Pulmonary artery endothelial cell (primary cell): ENCODE measurements at regions not wholly inside any gene's neighbourhood (a gene's known extent, or its start where the extent isn't known, plus 50 kb on each side); places are given as distances from the start of the nearest gene placed in this dataset.

Experiments
- DNase-seq: peaks from one replicate; pipeline ENCODE4 v3.0.0-alpha.2; 2011; ENCODE audit warnings: low read depth, low spot score

DNA sequence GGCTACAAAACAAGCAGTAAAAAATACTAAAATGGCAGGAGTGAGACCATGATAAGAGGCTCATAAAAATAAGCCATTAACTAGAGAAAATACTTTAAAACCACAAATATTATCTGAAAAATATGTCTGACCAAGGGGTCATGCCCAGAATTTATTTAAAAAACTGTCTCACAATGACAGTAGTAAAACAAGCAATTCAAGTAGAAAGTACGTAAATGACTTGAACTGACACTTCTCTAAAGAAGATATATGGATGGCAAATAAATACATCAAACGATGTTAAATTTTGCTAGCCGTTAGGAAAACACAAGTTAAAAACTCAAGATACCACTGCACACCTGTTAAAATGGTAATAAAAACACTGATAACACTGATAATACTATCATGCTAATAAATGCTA is 353.9 kb upstream of the GRAMD2B start:
- no peak for DNase-seq

DNA sequence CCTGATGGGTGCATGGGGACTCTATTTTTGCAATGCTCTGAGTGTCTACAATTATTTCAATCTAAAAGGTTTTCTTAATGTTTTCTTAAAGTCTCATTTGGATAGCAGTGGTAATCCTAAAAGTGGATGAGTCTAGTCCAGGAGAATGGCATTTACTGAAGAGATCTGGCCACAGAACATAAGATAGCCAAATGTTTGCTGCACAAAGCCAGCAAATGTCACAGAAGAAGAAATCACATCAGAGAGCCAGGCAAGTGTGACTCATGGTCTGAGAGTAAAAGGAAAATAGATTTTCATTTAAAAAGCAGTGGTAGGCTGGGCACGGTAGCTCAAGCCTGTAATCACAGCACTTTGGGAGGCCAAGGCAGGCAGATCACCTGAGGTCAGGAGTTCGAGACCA is 352.7 kb upstream of the GRAMD2B start:
- DNase-seq = no peak

- DNase-seq = no peak
Observed at GRCh38 chr5:126074538-126074937, 348.7 kb upstream of the GRAMD2B start.

DNA sequence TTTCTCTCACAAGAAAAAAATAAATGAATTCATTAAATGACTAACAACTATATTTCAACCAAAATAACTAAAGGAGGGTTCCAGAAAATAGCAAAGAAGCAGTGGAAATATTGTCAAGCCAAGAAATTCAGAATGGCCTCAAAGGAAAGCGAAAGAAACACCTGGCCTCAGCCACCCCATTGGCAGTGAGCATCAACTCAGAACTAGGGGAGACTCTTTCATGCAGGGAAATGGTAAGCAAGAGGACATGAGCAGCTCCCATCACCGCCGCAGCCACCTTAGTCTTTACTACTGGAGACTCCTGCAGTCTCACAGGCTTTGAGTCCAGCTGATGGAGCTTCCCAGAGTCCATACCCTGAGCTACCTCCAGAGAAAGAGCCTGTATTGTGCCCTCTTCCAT is 343.9 kb upstream of the GRAMD2B start:
- DNase-seq = no peak

DNA sequence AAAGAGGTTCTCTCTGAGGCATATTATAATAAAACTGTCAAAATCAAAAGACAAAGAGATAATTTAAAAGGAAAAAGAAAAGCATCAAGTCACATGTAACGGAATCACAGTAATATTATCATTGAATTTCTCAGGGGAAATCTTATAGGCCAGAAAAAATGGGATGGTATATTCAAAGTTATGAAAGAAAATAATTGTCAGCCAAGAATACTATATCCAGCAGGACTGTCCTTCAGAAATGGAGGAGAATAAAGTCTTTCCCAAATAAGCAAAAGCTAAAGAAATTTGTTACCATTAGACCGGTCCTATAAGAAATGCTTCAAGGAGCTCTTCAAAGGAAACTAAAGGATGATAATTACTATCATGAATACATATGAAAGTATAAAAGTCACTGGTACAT is 342.0 kb upstream of the GRAMD2B start:
- no peak for DNase-seq

- DNase-seq = no peak
Observed at GRCh38 chr5:126093041-126093440, 330.2 kb upstream of the GRAMD2B start.

DNA sequence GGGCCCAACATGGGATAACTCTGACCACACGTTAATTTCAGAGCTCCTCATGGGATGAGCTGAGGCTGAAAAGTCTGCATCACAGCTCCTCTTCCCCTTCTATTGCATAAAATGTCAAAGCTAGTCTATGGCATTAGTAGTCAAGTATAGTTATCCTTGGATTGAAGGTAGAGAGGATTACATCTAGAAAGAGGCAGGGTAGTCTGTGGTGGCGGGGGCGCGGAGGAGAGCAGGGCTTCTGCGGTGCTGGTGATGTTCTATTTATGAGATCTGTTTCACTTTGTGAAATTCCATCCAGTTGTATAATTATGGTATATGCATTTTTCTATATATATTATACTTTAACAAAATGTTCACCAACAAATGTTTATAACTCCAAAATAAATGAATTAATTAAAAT is 329.5 kb upstream of the GRAMD2B start:
- no peak for DNase-seq

DNA sequence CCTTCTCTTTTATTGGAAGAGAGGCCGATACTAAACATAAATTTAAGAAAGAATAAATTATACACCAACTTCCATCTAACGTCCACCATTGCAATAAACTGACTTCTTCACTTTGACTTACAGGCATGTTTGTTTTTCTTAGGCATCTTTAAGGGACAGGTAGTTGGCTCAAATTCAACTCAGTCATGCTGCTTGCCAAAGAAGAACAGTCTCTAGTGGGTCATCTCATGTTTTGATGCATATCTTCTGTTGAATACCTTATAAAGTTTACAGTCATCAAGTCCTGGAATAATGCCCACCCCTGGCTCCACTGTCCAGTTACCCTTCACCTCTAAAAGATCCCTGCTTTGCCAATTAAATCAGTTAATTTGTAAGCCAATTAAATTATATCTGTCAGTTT is 328.2 kb upstream of the GRAMD2B start:
- no peak for DNase-seq

- no peak for DNase-seq
Observed at GRCh38 chr5:126096442-126097006, 326.7 kb upstream of the GRAMD2B start.

DNA sequence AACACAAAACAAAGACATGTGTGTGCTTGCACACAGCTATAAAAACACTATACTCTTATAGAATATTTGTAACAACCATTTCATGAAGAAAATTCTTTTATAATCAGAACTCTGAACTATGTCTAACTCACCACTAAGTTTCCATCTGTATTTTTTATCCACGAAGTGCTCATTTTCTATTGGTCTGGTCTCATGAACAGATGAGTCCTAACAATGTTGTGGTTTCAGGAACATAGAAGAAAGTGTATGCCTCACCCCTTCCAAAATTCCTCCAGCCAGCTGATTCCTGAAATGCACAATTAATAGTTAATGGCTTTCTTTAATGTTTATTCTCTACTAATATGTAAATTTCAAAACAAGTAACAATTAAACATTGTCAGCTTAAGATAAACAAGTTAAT is 325.3 kb upstream of the GRAMD2B start:
- no peak for DNase-seq

- no peak for DNase-seq
Observed at GRCh38 chr5:126098330-126099017, 324.7 kb upstream of the GRAMD2B start.

DNA sequence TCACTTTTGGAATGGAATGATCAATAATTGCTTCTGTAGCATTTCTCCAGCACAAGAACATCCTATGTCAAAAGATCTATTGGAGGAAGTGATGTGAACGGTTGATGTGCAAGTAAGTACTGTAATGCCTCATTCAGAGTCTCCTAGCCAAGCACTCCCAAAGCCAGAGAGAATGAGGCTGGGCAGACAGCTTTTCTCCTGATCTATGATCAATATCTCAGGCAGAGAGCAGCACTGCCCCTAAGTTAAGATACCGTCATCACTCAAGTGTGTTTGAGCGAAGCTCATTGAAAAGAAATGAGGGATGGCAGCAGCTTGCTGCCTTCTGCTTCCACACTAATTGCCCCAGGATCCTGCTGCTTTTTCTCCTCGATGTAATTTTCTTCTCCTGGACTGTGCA is 324.1 kb upstream of the GRAMD2B start:
- no peak for DNase-seq

DNA sequence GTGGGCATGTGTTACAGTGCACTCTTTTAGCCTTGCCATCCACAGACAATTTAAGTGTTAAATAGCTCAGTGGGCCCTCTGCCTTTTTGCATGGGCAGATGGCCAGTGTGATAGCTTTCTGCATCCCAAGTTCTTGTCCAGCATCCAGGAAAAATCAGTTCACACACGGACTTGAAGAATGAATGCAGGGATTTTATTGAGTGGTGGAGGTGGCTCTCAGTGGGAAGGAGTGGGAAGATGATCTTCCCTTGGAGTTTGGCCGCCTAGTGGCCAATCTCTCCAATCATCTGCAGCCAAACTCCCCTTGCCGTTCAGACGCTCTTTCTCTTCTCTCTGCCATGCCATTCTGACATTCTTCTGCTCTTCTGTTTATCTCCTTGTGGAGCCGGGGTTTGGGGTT is 322.4 kb upstream of the GRAMD2B start:
- DNase-seq = no peak

- no peak for DNase-seq
Observed at GRCh38 chr5:126101901-126102300, 321.3 kb upstream of the GRAMD2B start.

DNA sequence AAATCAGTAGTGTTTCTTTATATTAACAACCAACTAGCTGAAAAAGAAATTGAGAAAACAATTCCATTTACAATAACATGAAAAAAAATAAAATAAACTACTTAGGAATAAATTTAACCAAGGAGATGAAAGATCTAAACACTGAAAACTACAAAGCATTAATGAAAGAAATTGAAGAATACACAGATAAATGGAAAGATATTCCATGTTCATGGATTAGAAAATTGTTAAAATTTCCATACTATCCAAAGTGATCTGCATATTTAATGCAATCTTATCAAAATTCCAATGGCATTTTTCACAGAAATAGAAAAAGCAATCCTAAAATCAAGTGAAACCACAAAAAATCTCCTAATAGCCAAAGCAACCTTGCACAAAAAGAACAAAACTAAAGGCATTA is 320.2 kb upstream of the GRAMD2B start:
- no peak for DNase-seq

GRCh38 chr5:126103868-126104267 is 319.3 kb upstream of the GRAMD2B start:
- DNase-seq = no peak

DNA sequence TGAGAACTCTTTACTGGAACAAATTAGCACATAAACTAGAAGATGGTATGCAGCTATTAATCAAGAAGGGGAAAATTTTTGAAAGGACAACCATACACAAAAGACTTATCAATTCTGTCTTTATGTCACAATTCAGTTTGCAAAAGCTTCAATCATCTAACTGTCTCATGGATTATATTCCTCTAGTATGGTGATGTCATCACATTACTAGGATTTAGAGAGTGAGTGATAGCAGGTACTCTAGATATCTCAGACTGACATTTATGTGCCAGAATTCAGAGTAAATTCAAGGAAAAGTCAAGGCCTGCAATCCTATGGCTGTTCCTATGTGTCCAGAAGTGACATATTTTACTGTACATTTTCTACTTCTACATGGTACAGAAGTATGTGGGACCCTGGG is 318.9 kb upstream of the GRAMD2B start:
- DNase-seq = no peak

- no peak for DNase-seq
Observed at GRCh38 chr5:126104951-126105350, 318.3 kb upstream of the GRAMD2B start.

GRCh38 chr5:126106029-126106428 is 317.2 kb upstream of the GRAMD2B start:
- no peak for DNase-seq

GRCh38 chr5:126107381-126107780 is 315.8 kb upstream of the GRAMD2B start:
- DNase-seq = no peak

DNA sequence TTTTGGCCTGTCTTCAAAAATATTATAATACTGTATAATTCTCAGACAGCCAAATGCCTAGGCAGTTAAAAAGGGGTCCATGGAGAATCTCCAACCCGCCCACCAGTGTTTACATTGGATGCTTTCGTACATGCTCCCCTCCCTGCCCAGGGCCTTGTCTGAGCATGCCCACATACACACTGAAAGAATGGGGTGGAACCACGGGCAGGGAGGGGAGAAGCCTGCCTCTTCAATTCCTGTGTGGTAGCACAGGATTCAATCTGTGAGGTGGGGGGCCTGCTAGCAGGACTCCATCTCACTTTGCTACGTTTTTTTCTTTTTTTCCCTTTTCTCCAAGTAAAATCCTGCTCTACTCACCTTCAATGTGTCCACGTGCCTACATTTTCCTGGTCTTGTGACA is 314.7 kb upstream of the GRAMD2B start:
- no peak for DNase-seq

DNA sequence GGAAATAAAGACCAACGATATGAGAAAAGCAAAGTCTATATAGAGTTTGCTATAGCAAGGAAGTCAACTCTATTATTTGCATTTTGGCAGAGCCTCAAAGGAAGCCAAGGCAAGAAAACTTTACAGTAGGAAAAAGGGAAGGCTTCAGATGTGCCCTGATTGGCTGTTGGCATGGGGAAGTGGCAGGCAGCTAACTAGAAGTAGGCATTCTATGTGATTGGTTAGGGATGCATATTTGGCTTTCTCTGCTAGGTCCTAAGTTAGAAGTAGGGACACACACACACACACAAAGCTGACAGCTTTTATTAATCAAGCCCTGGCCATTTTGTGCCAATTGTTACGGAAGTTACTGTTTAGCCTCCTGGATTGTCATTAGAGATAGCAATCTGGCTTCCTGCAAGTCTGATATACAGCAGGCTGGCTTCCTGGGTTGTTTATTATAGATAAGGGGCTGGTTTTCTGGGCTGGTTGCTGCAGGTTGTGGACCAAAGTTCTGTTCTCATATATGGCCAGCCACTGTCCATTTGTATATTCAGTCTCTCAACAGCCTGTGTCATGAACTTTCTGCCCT is 308.1 kb upstream of the GRAMD2B start:
- DNase-seq = no peak

GRCh38 chr5:126117044-126117443 is 306.2 kb upstream of the GRAMD2B start:
- DNase-seq = no peak
